LNCAP (cell line): ENCODE measurements at regions not wholly inside any gene's neighbourhood (a gene's known extent, or its start where the extent isn't known, plus 50 kb on each side); places are given as distances from the start of the nearest gene placed in this dataset.

Experiments used
- TF ChIP-seq, protein P1 (sequence below): fragments of 450-650 bp; IDR thresholded peaks from 2 replicates; pipeline ENCODE4 v1.5.1; 2017; ENCODE audit warnings: mild to moderate bottlenecking

DNA sequence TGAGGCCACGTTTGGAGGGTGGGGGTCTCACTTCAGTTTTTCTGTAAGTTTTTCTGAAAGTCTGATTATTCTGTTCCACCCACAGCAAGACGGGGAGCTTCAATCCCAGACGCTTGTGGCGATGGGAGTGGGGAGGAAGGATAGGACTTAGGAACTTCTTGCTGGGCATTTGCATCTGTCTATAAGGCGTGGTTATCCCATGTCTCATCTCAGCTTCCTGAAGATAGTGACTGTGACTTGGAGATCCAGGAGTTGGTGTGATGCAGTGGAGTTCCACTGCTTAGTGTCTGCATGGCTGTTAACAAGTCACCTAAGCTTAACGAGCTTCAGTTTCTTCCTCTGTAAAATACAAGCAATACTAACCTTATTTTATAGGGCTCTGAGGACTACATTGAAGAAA, 58.9 kb upstream of the BARX2 start:
- TF ChIP-seq, protein P1, sequence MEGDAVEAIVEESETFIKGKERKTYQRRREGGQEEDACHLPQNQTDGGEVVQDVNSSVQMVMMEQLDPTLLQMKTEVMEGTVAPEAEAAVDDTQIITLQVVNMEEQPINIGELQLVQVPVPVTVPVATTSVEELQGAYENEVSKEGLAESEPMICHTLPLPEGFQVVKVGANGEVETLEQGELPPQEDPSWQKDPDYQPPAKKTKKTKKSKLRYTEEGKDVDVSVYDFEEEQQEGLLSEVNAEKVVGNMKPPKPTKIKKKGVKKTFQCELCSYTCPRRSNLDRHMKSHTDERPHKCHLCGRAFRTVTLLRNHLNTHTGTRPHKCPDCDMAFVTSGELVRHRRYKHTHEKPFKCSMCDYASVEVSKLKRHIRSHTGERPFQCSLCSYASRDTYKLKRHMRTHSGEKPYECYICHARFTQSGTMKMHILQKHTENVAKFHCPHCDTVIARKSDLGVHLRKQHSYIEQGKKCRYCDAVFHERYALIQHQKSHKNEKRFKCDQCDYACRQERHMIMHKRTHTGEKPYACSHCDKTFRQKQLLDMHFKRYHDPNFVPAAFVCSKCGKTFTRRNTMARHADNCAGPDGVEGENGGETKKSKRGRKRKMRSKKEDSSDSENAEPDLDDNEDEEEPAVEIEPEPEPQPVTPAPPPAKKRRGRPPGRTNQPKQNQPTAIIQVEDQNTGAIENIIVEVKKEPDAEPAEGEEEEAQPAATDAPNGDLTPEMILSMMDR = no peak

DNA sequence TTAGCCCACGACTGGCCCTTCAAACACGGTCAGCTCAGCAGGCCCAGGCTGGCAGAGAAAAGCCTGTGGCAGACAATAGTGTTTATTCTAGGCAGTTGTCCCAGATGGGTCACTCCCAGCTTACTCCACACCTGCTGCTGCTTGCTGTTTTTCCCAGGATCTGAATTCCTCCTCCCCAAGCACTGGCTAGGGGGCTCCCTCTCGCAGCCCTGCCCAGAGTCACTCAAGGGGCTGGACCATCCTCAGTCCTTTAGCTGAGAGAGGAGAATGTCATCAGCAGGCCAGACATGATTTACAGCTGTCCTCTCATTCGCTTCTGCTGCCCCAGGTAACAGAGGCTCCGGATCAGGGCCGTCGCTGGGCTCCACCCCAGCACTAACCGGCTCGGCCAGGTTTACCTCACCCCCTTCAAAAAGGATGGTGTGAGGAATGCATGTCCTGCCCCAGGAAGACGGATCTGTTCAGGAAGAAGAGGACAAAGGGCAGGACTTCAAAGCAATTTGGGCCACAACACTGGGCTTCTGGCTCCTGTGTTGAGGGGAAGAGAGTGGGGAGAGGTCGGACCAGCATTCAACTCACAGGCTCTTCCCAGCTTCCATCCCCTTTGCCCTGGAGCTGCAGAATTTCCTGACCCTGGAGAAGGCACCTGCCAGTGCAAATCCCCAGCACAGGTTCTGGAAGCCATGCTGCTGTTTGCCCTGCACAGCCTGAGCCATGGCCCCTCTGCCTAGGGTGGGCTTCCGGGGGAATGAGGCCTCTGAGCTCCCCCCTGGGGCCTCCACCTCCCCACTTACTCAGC, 59.7 kb upstream of the BARX2 start:
- TF ChIP-seq, protein P1 = no peak

DNA sequence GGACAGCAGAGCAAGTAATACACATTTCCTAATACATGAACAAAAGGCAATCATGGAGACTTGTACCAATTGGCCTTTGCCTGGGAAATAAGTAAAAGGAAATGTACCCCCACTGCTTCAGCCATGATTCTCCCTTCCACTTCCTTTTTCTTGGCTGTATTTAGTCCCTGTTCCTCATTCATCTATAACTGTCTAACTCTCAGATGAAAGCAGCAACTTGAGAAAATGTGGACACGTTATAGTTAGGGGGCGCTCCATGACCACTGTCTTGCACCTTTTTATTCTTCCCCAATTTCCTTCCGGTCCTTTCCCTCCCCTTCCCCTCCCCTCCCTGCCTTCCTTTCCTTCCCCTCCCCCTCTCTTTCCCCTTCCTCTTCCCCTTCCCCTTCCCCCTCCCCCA, 61.3 kb upstream of the BARX2 start:
- TF ChIP-seq, protein P1 = no peak

DNA sequence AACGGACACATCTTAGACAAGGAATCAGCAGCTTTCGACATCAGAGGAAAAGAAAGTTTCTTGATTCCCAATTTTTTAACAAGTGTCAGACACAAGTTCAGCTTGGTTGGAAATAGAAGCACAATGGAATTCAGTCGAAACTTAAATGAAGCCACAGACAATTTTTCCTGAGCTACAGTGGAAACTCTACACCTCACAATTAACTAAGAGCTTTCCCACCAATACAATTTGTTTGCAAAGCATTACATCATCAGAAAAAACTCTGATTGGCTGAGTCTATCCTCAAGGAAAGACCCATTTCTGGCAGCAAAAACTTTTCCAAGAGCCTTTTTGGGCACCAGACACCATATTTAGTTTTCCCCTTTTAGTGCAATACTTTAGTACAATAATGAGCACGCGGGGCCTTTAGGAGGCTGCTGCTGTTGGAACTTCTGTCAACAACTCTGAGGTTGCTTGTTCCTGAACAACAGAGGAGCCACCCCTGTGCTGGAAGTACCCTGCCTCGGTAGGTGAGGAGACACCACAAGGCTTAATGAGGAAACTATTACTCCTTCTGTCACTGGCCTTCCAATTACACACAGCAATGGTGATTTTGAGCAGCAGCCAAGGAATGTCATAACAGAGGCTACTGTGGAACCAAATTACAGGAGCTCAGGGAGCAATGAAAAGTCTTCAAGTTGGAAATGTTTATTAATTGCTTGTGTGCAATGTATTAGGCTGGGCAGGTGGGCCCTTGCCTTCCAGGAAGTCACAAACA, 61.9 kb upstream of the BARX2 start:
- TF ChIP-seq, protein P1 = no peak

DNA sequence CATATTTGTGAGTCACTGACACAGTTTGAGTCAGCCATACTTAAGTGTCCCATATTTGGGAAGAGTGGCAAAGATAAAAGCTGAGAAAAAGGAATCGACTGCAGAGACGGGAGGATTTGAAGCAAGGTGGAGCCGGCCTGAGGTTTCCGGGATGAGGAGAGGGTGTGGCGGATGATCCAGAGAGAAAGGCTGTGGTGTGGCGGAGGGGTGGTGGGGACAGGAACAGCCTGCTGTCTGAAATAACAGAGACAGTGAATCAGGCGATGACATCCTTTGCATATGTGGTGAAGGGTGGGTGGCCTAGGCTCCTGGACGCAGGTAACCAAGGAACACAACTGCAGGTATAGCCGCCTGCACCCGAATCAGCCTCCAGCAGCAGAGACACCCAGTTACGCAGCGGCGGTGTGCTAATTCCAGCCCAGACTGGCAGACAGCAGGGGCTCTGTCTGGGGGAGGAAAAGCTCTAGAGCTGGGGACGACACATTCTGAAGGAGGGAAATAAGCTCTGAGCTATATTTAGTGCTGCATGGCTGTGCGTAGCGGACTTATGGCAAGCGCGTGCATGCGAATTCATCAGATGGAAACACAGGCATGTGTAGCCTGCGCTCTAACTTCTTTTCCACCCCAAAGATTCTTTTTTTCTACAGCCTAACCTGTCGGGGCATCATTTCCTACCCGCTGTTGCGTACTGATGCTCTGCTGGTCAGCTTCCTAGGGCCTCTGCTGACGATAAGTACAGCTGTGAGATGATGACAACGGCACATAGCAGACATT, 62.7 kb upstream of the BARX2 start:
- TF ChIP-seq, protein P1 = no peak

DNA sequence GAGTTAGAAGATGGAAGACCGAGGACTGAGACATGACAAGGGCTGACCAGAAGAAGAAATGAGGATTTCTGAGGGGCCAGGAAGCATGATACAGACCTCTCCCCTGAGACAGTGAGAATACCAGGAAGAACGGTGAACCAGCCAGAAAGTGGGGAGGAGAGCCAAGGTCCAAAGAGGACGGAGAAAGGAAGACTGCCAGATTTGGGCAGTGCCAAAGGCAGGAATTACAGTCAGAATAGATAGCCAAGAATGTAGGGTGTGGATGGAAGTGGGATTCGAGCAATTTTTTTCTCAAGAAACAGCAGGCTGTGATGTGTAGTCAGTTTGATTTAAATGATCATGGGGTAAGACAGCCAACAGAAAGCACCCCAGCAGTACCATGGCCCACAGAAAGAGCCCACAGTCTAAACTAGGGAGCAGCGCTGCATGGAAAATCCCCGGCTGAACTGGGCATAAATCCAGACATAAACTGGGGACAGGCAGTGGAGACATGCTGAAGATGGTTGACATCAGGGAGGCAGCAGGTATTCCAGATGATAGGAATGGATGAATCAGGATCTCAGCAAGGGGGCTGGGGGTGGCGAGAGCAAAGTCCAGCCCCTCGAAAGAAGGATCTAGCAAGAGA, 67.3 kb upstream of the BARX2 start:
- TF ChIP-seq, protein P1 = no peak

DNA sequence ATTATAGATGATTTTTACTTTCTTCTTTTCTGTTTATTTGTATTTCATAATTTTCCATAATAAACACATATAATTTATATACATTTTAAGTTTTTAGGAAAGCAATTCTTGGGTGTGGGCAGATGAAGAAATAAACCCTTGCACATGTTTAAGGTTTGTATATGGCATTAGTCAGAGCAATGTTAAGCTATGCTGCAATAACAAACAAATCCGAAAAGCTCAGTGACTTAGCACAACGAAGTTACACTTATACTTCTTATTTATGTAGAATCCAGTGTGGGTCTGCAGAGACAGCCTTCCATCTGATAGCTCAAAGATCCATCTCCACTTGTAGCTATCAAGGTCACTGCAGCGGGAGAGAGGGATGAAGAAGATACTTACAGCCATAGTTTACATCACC, 68.5 kb upstream of the BARX2 start:
- TF ChIP-seq, protein P1 = no peak
